A673 (cell line): ENCODE measurements at regions not wholly inside any gene's neighbourhood (a gene's known extent, or its start where the extent isn't known, plus 50 kb on each side); places are given as distances from the start of the nearest gene placed in this dataset.

ENCODE experiments used
- EZH2 ChIP-seq: fragments of 200-600 bp; sonication (generic); IDR thresholded peaks from 2 replicates; pipeline ENCODE4 v1.6.1; 2017; ENCODE audit warnings: borderline replicate concordance, low read depth, mild to moderate bottlenecking, mixed read lengths, antibody characterized with exemption, low read length; ENCODE audit not compliant: poor library complexity, severe bottlenecking
- TF ChIP-seq, protein P1 (sequence below): fragments of 300-800, 200-600 bp; sonication (generic); conservative IDR thresholded peaks from 2 replicates; pipeline ENCODE4 v1.5.1; 2017; ENCODE audit warnings: low read depth, mild to moderate bottlenecking, antibody characterized with exemption, low read length, moderate library complexity, mixed read lengths

DNA sequence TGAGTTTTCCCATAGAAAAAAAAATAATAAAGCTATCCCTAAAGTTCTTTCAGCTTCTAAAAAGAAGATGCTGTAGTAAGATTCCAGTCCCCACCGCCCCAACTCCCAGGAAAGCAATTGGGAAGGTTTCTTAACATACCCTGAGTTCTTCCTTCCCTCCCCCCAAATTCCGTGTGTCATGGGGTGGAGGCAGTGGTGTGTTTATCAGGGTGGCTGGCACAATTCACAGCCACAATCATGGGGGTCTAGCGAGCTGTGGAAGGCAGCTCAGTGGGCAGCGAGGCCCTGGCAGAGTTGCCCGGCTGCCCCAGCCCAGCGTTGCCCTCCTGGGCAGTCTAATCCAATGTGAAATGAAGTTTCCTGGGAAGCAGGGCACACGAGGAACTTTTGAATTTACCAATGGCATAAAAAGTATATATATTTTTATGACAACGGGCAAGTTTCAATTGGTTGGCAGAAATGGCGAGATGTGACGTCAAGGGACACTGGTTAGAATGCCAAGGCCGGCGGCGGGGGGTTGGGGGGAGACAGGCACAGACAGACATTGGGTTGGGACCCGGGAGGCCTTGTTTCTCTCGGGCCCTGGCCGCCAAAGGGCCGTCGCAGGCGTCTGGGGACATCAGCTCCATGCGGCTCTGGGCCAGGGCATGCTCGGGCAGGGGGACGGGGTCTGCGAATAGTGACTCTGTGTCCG, 80.7 kb upstream of the PPARA start:
- TF ChIP-seq, protein P1, sequence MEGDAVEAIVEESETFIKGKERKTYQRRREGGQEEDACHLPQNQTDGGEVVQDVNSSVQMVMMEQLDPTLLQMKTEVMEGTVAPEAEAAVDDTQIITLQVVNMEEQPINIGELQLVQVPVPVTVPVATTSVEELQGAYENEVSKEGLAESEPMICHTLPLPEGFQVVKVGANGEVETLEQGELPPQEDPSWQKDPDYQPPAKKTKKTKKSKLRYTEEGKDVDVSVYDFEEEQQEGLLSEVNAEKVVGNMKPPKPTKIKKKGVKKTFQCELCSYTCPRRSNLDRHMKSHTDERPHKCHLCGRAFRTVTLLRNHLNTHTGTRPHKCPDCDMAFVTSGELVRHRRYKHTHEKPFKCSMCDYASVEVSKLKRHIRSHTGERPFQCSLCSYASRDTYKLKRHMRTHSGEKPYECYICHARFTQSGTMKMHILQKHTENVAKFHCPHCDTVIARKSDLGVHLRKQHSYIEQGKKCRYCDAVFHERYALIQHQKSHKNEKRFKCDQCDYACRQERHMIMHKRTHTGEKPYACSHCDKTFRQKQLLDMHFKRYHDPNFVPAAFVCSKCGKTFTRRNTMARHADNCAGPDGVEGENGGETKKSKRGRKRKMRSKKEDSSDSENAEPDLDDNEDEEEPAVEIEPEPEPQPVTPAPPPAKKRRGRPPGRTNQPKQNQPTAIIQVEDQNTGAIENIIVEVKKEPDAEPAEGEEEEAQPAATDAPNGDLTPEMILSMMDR = no peak
- no peak for TF ChIP-seq EZH2
